CD4-positive, alpha-beta T cell treated with Interleukin-17A for 1 hour (primary cell): ENCODE measurements at regions not wholly inside any gene's neighbourhood (a gene's known extent, or its start where the extent isn't known, plus 50 kb on each side); places are given as distances from the start of the nearest gene placed in this dataset.
"Not testable (repeated sequence)": the region's sequence is repeated elsewhere in the genome, so short reads cannot be mapped to it uniquely, and the experiment has no call there.

ENCODE experiments used
- DNase-seq: peaks from one replicate; pipeline ENCODE4 v3.0.0-alpha.2; 2020

DNA sequence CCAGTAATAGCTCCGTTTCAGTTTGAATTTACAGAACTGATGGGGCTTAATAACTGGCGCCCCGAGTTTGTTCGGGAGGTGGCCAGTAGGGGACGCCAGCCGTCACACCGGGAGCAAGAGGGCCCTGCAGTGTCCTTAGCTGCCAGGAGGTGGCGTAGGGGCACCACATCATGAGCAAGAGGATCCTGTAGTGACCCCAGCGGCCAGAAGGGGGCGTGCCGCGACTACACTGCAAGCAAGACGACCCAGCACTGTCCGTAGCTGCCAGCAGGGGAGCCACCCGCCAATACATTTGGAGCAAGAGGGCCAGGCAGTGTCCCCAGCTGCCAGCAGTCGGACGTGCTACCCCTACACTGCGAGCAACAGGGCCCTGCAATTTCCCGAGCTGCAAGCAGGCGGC, 663.7 kb upstream of the B3GAT1 start:
- peak; percentile 52 for DNase-seq

DNA sequence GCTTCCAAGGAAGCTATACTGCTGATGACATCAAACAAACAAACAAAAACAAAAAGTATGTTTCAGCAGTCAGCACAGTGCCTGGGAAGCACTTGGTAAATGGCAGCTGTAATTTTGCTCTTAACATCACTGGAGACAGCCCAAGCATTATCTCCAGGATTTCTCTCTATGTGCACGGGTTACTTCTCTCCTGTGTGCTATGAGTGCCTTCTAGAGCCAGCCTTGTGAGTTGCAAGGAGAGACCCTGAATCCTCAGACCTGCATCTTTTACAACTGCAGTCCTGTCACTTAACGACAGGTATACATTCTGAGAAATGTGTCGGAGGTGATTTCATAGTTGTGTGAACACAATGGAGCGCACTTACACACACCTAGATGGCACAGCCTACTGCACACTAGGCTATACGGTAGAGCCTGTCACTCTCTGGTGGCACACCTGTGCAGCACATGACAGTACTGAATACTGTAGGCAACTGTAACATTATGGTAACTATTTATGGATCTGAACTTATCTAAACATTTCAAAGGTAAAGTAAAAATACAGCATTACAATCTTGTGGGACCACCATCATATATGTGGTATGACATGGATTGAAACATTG, 662.5 kb upstream of the B3GAT1 start:
- no peak for DNase-seq

DNA sequence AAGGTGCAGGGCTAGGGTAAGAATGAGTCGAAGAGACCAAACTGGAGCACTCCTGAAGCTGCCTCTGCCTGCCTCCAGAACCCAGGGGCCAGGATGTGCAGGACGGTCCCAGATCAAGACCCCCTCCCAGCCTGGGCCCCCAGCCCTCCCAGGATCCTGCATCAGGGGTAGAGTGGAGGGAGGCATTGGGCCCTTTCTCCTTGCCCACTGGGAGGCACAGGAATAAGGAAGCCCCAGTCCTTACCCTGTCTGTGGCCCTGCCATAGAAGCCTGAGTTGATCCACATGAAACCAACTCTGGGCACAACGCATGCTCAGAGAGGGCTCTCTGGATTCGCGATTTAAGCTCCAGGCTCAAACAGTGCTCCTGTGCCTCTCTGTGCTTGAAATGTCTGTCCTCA, 661.8 kb upstream of the B3GAT1 start:
- no peak for DNase-seq

DNA sequence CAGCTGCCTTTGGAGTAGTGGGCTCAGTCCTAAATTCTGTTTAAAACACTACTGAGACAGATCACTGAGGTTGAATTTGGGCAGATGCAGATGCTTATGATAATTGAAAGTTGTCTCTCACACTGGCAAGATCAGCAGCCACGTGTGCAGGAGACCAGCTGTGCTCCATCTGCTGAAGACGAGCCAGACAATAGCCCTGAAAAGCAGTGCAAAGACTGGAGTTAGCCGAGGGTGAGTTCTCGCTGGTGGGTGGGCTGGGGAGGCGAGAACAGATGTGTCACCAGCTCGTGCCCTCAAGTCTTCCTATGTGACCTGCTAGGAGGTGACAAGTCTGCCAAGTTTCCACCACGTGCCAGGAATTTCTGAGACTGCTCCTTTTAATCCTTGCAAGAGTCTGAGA, 661.3 kb upstream of the B3GAT1 start:
- DNase-seq: no peak

GRCh38 chr11:135069890-135070289, 657.8 kb upstream of the B3GAT1 start:
- no peak for DNase-seq

DNA sequence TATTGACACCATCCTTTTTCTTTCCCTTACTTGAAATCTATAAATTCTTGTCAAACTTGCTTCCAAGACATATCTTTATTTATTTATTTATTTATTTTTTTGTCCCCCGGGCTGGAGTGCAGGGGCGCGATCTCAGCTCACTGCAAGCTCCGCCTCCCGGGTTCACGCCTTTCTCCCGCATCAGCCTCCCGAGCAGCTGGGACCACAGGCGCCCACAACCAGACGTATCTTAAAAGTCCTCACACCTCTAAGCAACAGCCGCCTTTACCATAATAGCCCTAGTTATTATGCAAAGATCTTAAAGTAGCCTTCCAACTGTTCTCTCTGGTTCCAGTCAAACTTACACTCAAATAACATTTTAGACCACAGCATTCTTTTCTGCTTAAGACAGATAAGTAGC, 657.0 kb upstream of the B3GAT1 start:
- DNase-seq: no peak

DNA sequence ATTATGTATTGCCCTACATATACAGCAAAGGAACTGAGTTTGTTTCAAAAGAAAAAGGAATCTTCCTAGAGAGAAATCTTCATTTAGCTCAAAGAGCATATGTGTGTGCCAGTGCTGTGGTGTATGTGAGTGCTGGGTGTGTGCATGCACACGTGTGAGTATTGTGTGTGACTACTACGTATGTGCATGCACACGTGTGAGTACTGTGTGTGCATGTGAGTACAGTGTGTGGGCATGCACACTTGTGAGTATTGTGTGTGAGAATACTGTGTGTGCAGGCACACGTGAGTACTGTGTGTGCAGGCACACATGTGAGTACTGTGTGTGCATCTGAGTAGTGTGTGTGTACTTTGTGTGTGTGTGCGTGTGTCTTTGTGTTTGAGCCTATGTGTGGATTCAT, 651.0 kb upstream of the B3GAT1 start:
- DNase-seq: no peak

GRCh38 chr11:135061166-135061565, 649.1 kb upstream of the B3GAT1 start:
- DNase-seq: no peak

- DNase-seq: no peak
Measured at GRCh38 chr11:135046986-135047385, 634.9 kb upstream of the B3GAT1 start.

DNA sequence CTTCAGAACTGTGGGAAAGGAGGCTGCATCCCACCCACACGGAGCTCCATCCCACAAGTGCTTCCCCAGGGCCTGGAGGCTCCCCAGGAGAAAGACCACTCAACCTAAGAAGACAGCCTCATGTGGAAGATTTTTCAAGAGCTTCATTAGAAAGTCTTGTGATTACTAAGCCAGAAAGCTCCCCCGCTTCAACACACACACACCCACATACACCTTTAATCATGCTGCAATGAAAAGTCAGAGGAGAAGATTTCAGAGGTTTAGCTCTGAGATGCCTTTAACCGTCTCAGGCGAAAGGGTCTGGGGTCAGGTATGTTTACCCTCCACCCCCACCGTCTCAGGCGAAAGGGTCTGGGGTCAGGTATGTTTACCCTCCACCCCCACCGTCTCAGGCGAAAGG, 634.5 kb upstream of the B3GAT1 start:
- DNase-seq: no peak

- DNase-seq: no peak
Measured at GRCh38 chr11:135043434-135043833, 631.4 kb upstream of the B3GAT1 start.

DNA sequence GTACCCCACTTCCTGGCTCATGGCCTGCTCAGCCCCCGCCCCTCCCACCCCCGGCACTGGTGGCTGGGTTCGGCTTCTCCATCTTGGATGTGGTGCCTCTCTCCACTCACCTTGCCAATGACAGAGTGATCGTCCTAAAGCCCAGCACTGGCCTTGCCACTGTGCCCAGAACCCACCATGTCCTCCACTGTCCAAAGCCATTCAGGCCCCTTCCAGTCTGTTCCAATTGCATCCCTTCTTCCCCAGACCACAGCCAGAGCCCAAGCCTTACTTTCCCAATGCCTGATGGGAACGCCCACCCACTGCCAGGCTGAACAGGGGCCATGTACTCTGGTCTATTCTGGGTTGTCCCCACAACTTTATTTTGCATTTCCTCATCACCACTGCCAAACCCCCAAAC, 625.8 kb upstream of the B3GAT1 start:
- no peak for DNase-seq

GRCh38 chr11:135036488-135037297, 624.7 kb upstream of the B3GAT1 start:
- DNase-seq: no peak

- DNase-seq: no peak
Measured at GRCh38 chr11:135035282-135035681, 623.2 kb upstream of the B3GAT1 start.

DNA sequence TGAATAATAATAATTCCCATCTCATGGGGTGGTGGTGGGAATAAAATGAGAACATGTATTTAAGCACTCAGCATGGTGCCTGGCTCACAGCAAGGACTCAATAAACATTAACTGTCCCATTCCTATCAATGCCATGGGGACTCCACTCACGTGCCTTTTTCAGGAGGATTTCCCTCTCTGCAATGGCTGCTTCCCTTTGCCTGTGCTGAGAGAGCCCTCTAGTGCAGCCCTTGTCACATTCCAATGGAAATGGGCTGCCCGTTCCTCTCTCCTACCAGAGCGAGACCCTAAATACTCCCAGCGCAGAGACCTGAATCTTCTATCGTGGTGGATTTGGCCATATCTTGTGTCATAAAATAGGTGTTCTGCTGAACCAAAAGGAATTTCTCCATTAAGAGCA, 621.5 kb upstream of the B3GAT1 start:
- no peak for DNase-seq

DNA sequence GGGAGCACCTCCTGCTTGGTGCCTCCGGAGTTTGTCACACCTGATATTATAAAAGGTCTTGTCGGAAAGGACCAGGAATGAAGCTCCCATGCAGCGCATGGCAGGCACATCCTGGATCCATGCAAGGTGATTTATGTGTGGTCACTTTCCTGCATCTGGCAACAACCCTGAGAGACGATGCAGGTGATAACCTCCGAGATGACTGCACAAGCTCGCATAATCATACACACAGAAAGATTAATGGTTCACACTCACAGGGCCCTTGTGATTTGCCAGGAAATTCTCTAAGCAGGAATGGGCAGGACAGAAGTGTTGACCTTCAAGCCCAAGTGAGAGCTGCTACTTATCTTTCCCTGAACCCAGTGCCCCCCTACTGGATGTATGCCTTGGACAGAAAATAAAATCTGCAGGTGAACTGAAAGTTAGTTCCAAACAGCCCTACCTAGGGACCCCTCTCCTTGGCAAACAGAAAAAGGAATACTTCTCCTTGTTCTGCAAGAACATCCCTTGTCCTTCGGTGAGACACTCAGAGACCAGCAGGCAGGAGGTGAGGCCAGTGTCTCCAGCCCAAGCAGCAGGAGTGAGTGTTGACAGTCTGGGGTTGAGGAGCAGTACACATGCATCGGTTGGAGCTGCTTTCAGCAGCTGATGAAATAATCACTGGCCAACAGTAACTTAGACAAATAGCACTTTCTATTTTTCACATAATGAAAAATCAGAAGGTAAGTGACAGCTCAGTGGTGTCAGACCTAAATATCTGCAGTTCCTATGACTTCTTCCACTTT, 619.4 kb upstream of the B3GAT1 start:
- DNase-seq: no peak

DNA sequence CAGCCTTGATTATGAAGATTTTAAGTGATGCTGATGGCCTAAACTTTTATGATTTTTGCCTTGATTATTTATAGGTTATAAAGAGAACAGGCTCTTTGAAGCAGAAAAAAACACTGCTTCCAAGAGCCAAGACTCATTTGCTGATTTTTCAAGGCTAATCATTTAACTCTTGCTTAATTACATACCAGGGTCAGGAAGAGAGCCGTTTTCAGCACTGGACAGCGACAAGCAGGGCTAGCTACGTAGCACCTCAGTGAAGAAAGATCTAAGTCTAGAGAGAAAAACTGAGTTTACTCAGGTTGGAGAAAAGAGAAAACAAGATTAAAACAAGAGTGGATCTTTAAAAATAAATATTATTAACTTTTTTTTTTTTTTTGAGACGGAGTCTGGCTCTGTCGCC, 615.4 kb upstream of the B3GAT1 start:
- DNase-seq: no peak

- DNase-seq: no peak
Measured at GRCh38 chr11:135023499-135023898, 611.5 kb upstream of the B3GAT1 start.

- DNase-seq: no peak
Measured at GRCh38 chr11:135022454-135022853, 610.4 kb upstream of the B3GAT1 start.

- DNase-seq: no peak
Measured at GRCh38 chr11:135019899-135020298, 607.9 kb upstream of the B3GAT1 start.

GRCh38 chr11:135019343-135019871, 607.4 kb upstream of the B3GAT1 start:
- no peak for DNase-seq

- DNase-seq: no peak
Measured at GRCh38 chr11:135017296-135017695, 605.3 kb upstream of the B3GAT1 start.

GRCh38 chr11:135015966-135016365, 603.9 kb upstream of the B3GAT1 start:
- no peak for DNase-seq

DNA sequence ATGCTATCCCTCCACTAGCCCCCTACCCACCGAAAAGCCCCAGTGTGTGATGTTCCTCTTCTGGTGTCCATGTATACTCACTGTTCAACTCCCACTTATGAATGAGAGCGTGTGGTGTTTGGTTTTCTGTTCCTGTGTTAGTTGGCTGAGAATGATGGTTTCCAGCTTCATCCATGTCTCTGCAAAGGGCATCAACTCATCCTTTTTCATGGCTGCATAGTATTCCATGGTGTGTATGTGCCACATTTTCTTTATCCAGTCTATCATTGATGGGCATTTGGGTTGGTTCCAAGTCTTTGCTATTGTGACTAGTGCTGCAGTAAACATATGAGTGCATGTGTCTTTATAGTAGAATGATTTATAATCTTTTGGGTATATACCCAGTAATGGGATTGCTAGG, 599.3 kb upstream of the B3GAT1 start:
- not testable (repeated sequence) for DNase-seq
